GM12878 (cell line): ENCODE measurements at regions not wholly inside any gene's neighbourhood (a gene's known extent, or its start where the extent isn't known, plus 50 kb on each side); places are given as distances from the start of the nearest gene placed in this dataset.

Source experiments
- ATAC-seq: fragments of 200-7000 bp; cut with Tn5 transposase; 3 replicates; pipeline ENCODE4 v1.9.1; 2020; ENCODE audit warnings: mild to moderate bottlenecking, moderate library complexity
- BruUV-seq: library from RNA; stranded (reverse); fragments of 400-500 nt; replicated peaks from 2 replicates; lab custom pipeline; 2021; lab: Mats Ljungman, UMichigan
- CTCF ChIA-PET: fragments of 300-600 bp; sonication (Branson Sonifier 250); formaldehyde crosslinking; extraction: SDS; loops from one replicate; lab custom pipeline; 2021; ENCODE audit warnings: inconsistent platforms; lab: Yijun Ruan, JAX
- POLR2A ChIA-PET: fragments of 350-600 bp; formaldehyde crosslinking; extraction: SDS; loops from one replicate; lab custom pipeline; 2021; ENCODE audit warnings: inconsistent platforms; lab: Charles Lee
- RAD21 ChIA-PET: fragments of 300-600 bp; sonication (Branson Sonifier 250); formaldehyde crosslinking; loops from one replicate; lab custom pipeline; 2023; ENCODE audit warnings: antibody characterized with exemption; ENCODE audit not compliant: unreplicated experiment; lab: Charles Lee
- SMC1A ChIA-PET: fragments of 300-600 bp; sonication (Branson Sonifier 250); formaldehyde crosslinking; loops from one replicate; lab custom pipeline; 2023; ENCODE audit not compliant: unreplicated experiment, uncharacterized antibody; lab: Charles Lee
- DNase-seq: peaks from one replicate; pipeline ENCODE4 v3.0.0-alpha.2; 2011; ENCODE audit warnings: low read depth, low spot score
- FAIRE-seq: peaks from 3 replicates; lab custom pipeline; 2011; peaks lifted over from hg19 to GRCh38; lab: Jason Lieb, UNC
- H2AFZ ChIP-seq: 2 replicates; pipeline ENCODE4 v1.6.0; 2011; ENCODE audit warnings: low read depth, low read length, control low read depth; ENCODE audit not compliant: control insufficient read depth
- H3K27ac ChIP-seq: 2 replicates; pipeline ENCODE4 v1.5.1; 2011; ENCODE audit warnings: control low read depth; ENCODE audit not compliant: control insufficient read depth, insufficient read depth
- H3K27me3 ChIP-seq, 2 experiments: replicated peaks in 1 of 2; 2 replicates each; pipeline versions ENCODE4 v1.6.0 to v1.6.1; 2011; ENCODE audit warnings: low read length in 1 of 2; ENCODE audit not compliant: control insufficient read depth in 2 of 2, insufficient read depth in 2 of 2
- H3K36me3 ChIP-seq, 2 experiments: 2 replicates each; pipeline ENCODE4 v1.5.1; 2011; ENCODE audit warnings: low read length in 1 of 2; ENCODE audit not compliant: control insufficient read depth in 2 of 2, insufficient read depth in 2 of 2
- H3K4me1 ChIP-seq: 2 replicates; pipeline ENCODE4 v1.6.1; 2011; ENCODE audit warnings: mild to moderate bottlenecking, low read length, moderate library complexity, mixed read lengths; ENCODE audit not compliant: control insufficient read depth, insufficient read depth
- H3K4me2 ChIP-seq: 2 replicates; pipeline ENCODE4 v1.6.0; 2011; ENCODE audit warnings: control low read depth; ENCODE audit not compliant: control insufficient read depth, insufficient read depth
- H3K4me3 ChIP-seq: fragments of 200-600 bp; sonication (generic); 2 replicates; pipeline ENCODE4 v1.5.1; 2016
- H3K79me2 ChIP-seq: 2 replicates; pipeline ENCODE4 v1.6.0; 2011; ENCODE audit warnings: low read length; ENCODE audit not compliant: control insufficient read depth, insufficient read depth
- H3K9ac ChIP-seq: 2 replicates; pipeline ENCODE4 v1.8.0; 2011; ENCODE audit warnings: low read length, control low read depth, mixed read lengths; ENCODE audit not compliant: control insufficient read depth, insufficient read depth
- H3K9me3 ChIP-seq: replicated peaks from 3 replicates; pipeline ENCODE4 v1.5.1; 2011; ENCODE audit warnings: mild to moderate bottlenecking, low read length; ENCODE audit not compliant: control insufficient read depth, insufficient read depth
- H4K20me1 ChIP-seq: 2 replicates; pipeline ENCODE4 v1.6.0; 2011; ENCODE audit not compliant: control insufficient read depth, insufficient read depth
- FOXK2 ChIP-seq: fragments of 450-650 bp; IDR thresholded peaks from 2 replicates; pipeline ENCODE4 v1.6.1; 2017; ENCODE audit warnings: mild to moderate bottlenecking, moderate library complexity
- MXI1 ChIP-seq: fragments of 150-350 bp; IDR thresholded peaks from 2 replicates; pipeline ENCODE4 v1.6.1; 2011; ENCODE audit warnings: low read depth, mild to moderate bottlenecking, inconsistent platforms, low read length, improper control_type of control experiment
- NR2C1 ChIP-seq: fragments of 450-650 bp; IDR thresholded peaks from 2 replicates; pipeline ENCODE4 v1.6.1; 2017; ENCODE audit warnings: antibody characterized with exemption, mild to moderate bottlenecking, moderate library complexity
- NR2C2 ChIP-seq: IDR thresholded peaks from 2 replicates; pipeline ENCODE4 v1.6.1; 2011; ENCODE audit warnings: borderline replicate concordance, low read depth; ENCODE audit not compliant: control insufficient read depth, insufficient read length
- RAD21 ChIP-seq: IDR thresholded peaks from 2 replicates; pipeline ENCODE4 v1.6.1; 2011; ENCODE audit warnings: mild to moderate bottlenecking, low read depth, low read length, moderate library complexity; ENCODE audit not compliant: insufficient read depth
- RCOR1 ChIP-seq: conservative IDR thresholded peaks from 2 replicates; pipeline ENCODE4 v1.6.1; 2012; ENCODE audit warnings: low read depth, low read length, improper control_type of control experiment
- SMARCA5 ChIP-seq: fragments of 450-650 bp; IDR thresholded peaks from 2 replicates; pipeline ENCODE4 v1.6.1; 2017; ENCODE audit warnings: mild to moderate bottlenecking
- WRNIP1 ChIP-seq: IDR thresholded peaks from 2 replicates; pipeline ENCODE4 v1.6.1; 2011; ENCODE audit warnings: low read depth, low read length, improper control_type of control experiment, borderline replicate concordance
- ZBED1 ChIP-seq: IDR thresholded peaks from 2 replicates; pipeline ENCODE4 v1.6.1; 2016; ENCODE audit warnings: borderline replicate concordance
- ZBTB33 ChIP-seq: fragments of 450-650 bp; IDR thresholded peaks from 2 replicates; pipeline ENCODE4 v1.6.1; 2017; ENCODE audit warnings: mild to moderate bottlenecking
- WGBS: methylation state at CpG from one replicate; pipeline ENCODE4 v1.1.6; 2016; ENCODE audit warnings: low lambda C conversion rate; ENCODE audit not compliant: insufficient replicate concordance, insufficient coverage; ENCODE audit errors: missing lambda C conversion rate; 5-methylcytosine and 5-hydroxymethylcytosine counted together
- in situ Hi-C: fragments of 300-500 bp; cut with MboI; formaldehyde crosslinking; loops from 9 replicates; pipeline ENCODE4 v1.14.3; 2018; ENCODE audit warnings: mixed read lengths
- intact Hi-C: fragments of 100-400 bp; cut with micrococcal nuclease; formaldehyde crosslinking; loops from one replicate; pipeline ENCODE4 v1.14.2; 2022; ENCODE audit not compliant: unreplicated experiment
- TF ChIP-seq, protein P1 (sequence below): IDR thresholded peaks from 2 replicates; pipeline ENCODE4 v1.6.1; 2012; ENCODE audit warnings: low read depth, low read length, improper control_type of control experiment
- TF ChIP-seq, protein P2 (sequence below): fragments of 450-650 bp; IDR thresholded peaks from 2 replicates; pipeline ENCODE4 v1.6.1; 2017; ENCODE audit warnings: borderline replicate concordance

DNA sequence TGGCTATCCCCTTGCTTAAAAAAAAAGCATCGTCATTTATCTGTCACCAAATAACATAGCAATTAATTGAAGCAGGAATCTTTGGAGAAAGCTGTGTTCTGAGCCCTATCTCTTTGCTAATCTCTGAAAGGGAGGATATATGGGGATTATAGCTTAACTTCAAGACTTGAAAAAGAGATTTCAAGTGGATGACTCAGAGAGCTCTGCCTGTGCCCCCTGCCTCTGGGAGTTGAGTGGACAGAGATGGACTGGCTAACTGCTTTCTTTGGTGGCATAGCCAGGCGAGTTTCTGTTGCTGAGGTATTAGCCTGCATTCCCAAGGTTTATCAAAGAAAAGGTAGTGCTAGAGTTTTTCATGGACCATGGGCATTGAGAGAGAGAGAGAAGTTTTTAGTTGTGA is 91.6 kb downstream of the DDIT4L start (continued):
- TF ChIP-seq WRNIP1 (no peak), SMARCA5 (no peak), MXI1 (no peak), ZBED1 (no peak), ZBTB33 (no peak), NR2C2 (no peak), FOXK2 (no peak)
- TF ChIP-seq, protein P1, sequence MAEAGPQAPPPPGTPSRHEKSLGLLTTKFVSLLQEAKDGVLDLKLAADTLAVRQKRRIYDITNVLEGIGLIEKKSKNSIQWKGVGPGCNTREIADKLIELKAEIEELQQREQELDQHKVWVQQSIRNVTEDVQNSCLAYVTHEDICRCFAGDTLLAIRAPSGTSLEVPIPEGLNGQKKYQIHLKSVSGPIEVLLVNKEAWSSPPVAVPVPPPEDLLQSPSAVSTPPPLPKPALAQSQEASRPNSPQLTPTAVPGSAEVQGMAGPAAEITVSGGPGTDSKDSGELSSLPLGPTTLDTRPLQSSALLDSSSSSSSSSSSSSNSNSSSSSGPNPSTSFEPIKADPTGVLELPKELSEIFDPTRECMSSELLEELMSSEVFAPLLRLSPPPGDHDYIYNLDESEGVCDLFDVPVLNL: no peak

DNA sequence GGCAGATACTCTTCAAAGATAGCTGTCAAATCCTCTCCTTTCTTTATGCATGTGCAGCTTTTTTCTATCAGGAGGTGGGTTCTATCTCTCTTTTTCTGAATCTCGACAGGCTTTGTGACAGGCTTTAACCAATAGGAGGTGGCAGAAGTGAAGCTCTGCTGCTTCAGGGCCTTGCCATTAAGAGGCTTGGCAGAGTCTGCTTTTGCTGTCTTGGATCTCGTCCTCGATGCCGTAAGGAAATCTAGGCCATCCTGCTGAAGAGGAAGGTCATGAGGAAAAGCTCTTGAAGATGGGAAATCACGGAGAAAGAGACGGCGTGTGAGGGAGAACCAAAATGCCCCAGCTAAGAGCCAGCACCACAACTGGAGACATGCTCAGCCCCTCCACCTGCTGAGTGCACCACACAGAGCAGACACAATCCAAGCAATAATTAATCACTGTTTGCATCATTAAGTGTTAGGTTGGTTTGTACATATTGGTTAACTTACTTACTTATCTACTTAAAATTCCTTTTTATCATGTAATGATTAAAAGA is 92.2 kb downstream of the DDIT4L start:
- intact Hi-C loops: loop anchor here (5.0 kb wide), 2 partner anchors 101 to 274 kb away; no protein-coding TSS in a partner anchor
- FAIRE-seq: no peak
- no peak for DNase-seq

More for the DNA sequence above, 92.2 kb downstream of the DDIT4L start:
- WGBS: 67% methylated on average over 7 of the region's 7 CpGs
- in situ Hi-C loops: no loop called here
- no peak for TF ChIP-seq NR2C1
- no peak for TF ChIP-seq RCOR1
- no peak for TF ChIP-seq RAD21
- TF ChIP-seq ZBED1: no peak
- TF ChIP-seq, protein P2, sequence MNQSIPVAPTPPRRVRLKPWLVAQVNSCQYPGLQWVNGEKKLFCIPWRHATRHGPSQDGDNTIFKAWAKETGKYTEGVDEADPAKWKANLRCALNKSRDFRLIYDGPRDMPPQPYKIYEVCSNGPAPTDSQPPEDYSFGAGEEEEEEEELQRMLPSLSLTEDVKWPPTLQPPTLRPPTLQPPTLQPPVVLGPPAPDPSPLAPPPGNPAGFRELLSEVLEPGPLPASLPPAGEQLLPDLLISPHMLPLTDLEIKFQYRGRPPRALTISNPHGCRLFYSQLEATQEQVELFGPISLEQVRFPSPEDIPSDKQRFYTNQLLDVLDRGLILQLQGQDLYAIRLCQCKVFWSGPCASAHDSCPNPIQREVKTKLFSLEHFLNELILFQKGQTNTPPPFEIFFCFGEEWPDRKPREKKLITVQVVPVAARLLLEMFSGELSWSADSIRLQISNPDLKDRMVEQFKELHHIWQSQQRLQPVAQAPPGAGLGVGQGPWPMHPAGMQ: no peak
- Histone ChIP-seq H3K27me3 (no peaks in the 10 kb centered on the region), H3K4me2 (no peak overlapping the region), H2AFZ (no peak overlapping the region), H3K9me3 (no peaks in the 10 kb centered on the region), H3K79me2 (no peaks in the 10 kb centered on the region), H3K36me3 (no peaks in the 10 kb centered on the region), H3K4me3 (no peak overlapping the region), H4K20me1 (no peaks in the 10 kb centered on the region), H3K4me1 (peaks cover 5% of the 10 kb centered on the region; the same call in 1 of the 2 replicates), H3K27ac (no peak overlapping the region), H3K9ac (no peak overlapping the region)
- BruUV-seq: no TSS peak
- ChIA-PET RAD21 (interaction anchor here (1.1 to 1.7 kb wide), 4 partner anchors 14 to 281 kb away, joined by 3 to 6 read pairs (median 4); no protein-coding TSS in a partner anchor), SMC1A (interaction anchor here (0.7 to 2.7 kb wide), 9 partner anchors 8 to 242 kb away, joined by 3 to 13 read pairs (median 3); no protein-coding TSS in a partner anchor), CTCF (interaction anchor here (0.6 to 3.8 kb wide), 6 partner anchors 9 to 165 kb away, joined by 3 to 34 read pairs (median 4); no protein-coding TSS in a partner anchor), POLR2A (interaction anchor here (1.1 to 1.3 kb wide), 2 partner anchors 19 to 148 kb away, joined by 3 read pairs; partner anchors contain the start of gene H2AZ1)
- no peak for ATAC-seq
